GM21825 (cell line): ENCODE measurements at regions not wholly inside any gene's neighbourhood (a gene's known extent, or its start where the extent isn't known, plus 50 kb on each side); places are given as distances from the start of the nearest gene placed in this dataset.

ENCODE experiments used
- ATAC-seq: cut with Tn5 transposase; IDR thresholded peaks from one replicate; pipeline ENCODE4 v1.9.1; 2021; ENCODE audit warnings: mild to moderate bottlenecking, moderate library complexity; ENCODE audit not compliant: unreplicated experiment

DNA sequence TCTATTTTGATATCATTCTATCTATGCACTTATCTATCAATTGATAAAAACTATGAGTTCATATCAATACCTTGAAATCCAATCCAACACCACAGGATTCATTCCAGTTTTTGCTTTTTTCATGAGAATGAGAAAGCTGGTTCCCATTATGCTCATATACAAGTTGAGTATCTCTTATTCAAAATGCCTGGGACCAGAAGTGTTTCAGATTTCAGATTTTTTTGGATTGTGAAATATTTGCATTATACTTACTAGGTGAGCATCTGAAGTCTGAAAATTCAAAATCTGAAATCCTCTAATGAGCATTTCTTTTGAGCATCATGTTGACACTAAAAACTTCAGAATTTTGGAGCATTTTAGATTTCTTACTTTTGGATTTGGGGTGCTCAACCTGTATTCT, 67.8 kb upstream of the DCBLD2 start:
- ATAC-seq: no peak

DNA sequence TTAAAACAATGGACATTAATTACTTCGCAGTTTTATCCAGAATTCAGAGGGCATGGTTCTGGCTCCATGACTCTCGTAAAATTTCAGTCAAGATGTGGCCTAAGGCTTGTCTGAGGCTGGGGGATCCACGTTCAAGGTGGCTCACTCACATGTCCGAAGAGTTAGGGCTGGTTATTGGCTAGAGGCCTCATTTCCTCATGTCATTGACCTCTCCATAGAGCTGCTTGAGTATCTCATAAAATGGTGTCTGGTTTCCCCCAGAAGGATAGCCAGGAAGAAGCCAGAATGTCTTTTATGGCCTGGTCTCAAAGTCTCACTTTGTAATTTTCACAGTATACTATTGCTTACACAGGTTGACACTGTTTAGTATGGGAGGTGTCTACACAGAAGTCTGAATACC, 67.3 kb upstream of the DCBLD2 start:
- ATAC-seq: no peak

DNA sequence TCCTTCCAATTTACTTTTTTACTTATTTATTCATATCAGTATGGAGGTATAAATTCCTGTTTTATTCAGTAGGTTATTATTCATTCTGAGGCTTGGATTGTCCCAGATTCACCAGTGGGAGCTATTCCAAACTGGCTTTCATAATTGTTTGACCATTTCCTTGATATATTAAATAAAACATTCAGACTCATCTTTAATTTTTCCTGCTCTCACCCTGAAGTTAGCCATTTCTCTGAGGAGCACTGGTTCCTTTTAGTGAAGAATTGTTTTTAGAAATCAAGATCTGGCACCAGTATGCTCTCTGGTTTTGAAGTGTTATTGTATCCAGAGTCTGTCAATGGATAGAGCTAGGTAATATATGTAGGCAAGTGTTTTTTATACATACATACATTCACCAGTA, 66.9 kb upstream of the DCBLD2 start:
- no peak for ATAC-seq

DNA sequence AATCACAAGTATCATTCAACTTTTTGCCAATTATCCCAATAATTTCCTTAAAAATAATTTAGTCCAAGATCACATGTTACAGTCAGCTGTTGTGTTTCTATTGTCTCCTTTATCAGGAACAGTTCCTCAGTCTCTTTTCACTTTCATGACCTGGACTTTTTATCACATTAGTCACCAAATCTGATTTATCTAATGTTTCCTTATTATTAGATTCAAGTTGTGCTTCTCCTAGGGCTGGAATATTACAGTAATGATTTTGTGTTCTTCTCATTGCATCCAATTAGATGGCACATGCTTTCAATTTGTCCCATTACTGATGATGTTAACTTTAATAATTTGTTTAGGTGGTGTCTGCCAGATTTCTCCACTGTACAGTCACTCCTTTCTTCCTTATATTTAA, 66.3 kb upstream of the DCBLD2 start:
- ATAC-seq: no peak

DNA sequence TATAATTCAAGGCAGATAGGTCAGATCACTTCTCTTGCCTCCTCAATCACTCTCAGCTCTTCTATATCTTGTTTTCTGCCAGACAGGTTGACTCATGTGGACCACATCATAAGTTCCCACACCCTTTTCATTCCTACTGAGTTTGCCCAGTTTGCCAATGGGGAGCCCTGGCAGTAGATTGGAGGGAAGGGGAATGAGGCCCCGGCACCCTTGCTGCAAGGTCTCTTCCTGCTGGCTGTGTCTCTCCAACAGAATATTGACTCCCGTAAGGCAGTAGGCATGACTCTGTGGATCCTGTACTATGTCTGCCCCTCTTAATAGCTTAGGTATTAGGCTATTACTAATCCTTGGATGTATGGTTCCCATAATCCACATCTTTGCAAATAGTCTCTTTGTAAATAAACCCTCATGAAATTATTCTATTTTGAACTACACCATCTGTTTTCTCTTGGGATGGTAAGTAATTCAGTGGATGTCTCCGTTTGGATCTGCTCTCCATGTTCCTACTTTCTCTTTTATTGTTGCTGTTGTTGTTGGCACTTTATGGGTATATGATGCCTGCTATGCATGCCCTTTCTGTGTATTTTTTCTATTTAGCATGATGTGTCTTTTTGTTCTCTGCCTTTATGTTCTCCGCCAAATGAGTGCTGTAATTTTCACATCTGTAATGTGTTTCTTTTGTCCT, 65.5 kb upstream of the DCBLD2 start:
- ATAC-seq: no peak

DNA sequence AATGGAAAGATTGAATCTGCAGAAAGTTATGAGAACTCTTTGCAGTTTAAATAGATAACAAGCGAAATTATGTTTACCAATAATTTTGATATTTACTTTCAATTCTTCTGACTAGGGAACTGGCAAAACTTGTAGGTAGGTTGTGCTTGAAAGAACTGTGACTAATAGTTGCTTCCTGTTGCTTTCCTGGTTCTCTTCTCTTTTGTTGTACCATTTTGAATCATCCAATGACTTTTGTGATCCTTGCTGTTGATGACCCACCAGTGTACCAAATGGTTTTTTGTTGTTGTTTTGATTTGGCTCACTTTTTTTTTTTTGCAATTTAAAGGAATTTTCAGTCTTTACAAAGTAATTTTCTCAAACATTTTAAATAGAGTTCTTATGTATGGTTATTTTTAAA, 64.9 kb upstream of the DCBLD2 start:
- ATAC-seq: no peak

DNA sequence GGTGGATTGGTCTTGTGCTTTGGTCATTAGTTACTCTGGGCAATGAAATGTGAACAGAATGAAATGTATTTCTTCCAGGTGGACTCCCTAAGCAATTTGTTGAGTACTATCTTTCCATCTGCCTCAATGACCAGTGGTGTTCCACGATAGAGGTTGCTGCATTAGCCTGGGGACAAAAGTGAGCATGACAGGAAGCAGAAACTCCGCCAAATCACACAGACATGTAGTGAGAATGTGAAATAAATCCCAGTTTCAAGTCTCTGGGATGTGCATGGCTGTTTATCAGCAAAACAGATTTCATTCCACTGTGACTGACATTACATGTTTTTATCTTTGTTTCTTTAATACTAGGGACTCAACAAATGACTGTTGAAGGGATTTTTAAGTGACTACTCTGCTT, 63.3 kb upstream of the DCBLD2 start:
- ATAC-seq: no peak

DNA sequence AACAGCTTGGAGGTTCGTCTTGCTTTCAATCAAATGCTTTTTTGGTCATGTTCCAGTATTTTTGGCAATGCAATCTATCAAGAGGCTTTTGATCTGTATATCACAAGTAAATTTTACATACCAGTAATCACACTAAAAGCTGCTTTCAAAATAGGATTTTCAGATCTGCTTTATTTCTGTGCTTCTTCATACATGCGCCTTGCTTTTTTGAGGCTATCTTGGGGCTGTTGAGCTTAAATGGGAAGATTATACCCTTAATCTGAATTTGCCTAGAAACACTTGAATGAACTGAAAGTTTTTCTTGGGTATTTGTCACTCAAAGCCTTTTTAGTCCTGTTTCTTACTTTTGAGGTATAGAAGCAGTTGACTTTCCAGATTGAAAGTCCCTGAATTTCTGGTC, 62.1 kb upstream of the DCBLD2 start:
- no peak for ATAC-seq

DNA sequence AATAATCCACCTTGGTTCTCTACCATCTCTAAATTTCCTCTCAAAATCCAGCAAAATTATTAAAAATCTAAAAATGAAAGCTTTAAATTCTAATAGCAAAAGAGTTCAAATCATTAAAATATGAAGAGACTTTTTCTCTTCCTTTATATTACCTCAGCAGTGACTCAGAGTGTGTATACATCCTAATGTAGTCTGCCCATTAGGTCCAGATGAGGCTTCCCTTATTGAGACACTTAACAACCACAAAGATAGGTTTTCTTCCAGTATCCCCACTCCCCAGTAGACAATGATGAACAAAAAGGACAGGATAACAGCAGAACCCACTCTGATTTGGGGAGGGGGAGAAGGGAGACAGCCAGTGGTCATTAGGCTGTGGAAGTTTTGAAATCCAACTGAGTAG, 61.5 kb upstream of the DCBLD2 start:
- ATAC-seq: no peak

DNA sequence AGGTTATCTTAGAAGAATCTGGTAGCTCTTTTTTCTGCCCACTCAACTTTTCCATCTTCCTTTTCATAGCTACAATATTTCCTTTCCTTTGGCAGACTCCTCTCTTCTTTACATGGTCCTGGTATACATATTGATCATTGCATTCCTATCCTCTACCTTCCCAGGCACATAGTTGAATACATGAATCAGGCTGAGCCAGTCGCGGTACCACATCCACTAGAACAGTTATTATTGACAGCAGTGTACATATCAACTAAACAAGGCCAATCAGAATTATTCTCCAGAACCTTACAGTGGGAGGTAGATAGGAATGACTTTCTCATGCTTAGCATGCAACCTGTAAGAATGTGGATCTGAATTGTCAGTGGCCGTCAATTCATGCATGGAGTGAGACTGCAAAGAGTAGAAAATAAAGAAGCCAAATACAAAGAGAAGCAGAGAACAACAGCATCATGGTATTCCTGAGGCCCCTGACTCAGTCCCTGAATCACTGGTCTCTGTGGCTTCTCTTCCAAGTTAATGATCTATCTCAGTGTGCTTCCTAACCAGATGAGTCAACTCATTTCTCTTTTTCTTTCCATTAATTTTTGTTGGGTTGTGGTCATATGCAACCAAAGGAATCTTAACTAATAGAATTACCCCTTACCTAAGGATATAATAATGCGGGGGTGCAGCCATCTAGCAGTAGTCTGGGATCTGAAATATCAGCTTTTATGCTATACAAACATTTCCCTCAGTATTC, 60.9 kb upstream of the DCBLD2 start:
- ATAC-seq: no peak

DNA sequence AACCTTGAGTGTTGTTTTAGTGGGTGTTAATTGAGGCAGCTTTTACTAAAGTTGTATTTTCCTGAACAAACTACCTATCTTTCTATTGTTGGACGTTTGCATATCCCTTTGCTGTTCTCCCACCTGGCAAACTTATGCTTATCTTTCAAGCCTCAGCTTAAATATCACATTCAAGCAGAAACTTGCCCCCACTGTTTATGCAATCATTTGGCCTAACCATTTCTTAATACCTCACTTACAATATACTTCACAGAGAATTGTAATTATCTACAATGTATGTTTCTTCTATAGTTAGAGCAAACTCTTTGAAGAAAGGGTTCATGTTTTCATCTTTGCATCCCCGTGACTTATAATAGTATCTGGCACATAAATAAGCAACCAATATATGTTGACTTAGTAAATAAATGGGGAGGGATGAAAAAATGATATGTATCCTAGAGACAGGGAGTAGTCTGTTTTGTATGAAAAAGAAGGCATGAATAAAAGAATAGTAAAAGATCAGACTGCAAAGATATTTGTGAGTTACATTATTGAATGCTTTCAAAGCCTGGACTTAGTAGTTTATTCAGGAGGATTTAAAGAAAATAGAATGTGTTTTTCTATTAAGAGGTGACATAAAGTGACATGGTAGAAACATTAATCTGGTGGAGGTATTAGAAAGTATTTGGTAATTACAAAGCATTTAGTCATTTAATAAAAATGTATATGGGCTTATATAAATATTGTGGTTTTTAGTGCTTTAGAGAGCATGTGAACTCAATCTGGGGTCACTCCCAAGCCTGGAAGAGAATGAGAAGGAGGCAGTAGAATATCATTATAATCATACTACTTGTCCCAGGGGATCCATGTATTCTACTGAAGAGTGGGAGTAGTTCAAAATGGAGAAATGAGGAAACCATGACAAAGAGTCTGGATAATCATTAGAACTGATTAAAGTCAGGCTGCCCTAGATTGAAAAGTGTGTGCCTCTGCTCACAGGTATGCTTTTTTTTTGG, 60.0 kb upstream of the DCBLD2 start:
- ATAC-seq: no peak

DNA sequence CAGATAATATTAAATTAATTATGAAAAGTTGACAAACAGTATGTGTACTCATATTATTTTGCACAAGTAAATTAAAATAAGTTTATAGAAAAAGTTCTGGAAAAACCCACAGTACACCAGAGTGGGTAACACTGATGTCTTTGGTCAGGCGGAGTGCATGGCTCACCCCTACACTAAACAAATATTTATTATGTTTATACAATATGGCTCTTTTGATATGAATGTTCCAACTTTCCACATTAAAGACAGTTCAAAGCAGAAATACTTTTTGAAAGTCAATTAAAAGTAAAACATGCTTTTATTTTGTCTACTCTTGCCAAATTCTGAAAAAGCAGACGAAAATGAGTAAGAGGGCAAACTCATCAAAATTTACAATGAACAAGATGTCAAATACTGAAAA, 56.2 kb upstream of the DCBLD2 start:
- no peak for ATAC-seq

DNA sequence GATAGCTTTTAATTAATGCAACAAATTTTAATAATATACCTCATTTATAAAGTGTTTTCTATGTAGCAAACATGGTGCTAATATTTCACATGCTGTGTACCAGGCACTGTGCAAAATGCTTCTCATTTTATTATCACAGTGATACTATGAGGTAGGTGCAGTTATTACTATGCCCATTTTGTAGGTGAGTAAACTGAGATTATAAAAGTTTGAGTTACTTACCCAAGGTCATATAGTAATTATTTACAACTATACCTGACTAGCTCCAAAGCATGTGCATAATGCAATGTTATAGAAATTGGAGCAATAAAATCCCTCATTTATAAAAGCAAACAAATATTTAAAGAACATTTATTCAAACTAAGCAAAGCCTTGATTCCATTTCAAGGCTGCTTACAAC, 54.5 kb upstream of the DCBLD2 start:
- no peak for ATAC-seq

DNA sequence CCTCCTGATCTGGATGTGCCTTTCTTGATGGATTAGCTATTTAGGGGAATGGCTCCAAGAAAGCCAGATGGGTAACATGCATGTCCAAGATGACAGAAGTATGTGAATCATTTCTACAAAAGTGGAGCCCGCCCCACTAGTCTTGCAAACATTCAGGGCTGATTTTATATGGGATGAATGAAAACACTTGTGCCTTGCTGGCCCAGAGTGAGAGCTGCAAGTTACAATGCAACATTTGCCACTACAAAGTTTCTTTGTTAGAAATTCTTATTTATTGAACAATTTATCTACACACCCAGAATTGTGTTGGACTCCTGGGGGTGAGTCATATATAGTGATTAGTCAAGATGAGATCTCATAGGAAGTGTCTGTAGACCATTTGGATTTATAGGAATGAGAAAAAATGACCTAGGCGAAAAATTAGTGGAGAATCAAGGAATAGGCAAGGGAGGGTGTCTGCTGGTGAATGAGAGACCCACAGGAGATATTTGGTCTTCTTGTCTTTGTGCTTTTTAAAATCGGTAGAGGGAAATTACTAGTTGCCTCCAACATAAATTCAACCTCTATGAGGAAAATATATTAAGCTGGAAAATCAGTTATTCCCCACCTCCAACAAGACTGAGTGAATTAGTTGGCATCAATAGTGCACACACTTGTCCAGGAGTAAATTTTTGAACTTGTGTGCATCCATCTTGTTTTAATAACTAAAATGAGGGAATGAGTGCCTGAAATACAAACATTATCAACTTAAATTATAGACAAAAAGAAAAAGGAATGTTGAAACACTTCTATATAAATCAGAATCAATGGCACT, 53.5 kb upstream of the DCBLD2 start:
- no peak for ATAC-seq

DNA sequence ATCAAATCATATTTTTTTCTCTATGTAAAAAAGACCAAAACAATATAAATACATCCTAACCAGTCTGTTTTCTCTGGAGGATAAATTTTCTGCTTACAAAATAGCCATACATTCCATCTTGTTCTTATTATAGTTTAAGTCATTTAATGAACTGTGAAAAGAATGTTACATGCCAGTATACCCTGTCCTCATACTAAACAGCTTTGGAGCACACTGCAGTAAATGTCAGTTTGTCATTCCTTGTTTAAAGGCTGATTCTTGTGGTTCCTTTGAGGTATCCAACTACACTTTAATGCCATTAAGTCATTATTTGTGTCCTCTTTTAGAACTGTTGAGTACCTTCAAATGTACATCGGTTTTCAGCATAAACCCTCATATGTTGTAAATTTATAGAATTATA, 52.7 kb upstream of the DCBLD2 start:
- ATAC-seq: no peak

DNA sequence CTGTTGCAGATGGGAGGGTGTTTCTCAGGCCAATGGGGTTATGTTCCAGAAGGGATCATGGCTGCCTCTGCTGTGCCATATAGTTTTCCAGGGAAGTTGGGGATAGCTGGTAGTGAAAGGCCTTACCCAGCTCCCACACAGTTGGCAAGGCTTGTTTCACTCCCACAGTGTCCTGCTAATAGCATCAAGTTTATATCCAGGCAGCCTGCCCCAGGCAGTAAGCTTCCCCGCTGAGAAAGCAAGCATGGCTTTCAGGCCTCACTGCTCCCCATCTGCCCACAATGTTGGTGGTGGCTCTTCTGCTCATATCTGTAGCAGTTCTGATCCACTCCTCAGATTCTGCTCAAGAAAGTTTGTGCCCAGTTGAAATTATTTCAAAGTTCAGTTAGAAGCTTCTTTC, 50.9 kb upstream of the DCBLD2 start:
- no peak for ATAC-seq
